NCI-H345 (cell line): ENCODE measurements at regions not wholly inside any gene's neighbourhood (a gene's known extent, or its start where the extent isn't known, plus 50 kb on each side); places are given as distances from the start of the nearest gene placed in this dataset.

Experiments used
- DNase-seq: peaks from one replicate; lab custom pipeline; 2025; lab: John Stamatoyannopoulos, UW

GRCh38 chr5:5588386-5588785 lies 165.9 kb downstream of the ICE1 start:
- no peak for DNase-seq

GRCh38 chr5:5587474-5587873 lies 165.0 kb downstream of the ICE1 start:
- no peak for DNase-seq

- DNase-seq = no peak
These were observed 164.2 kb downstream of the ICE1 start for GRCh38 chr5:5586721-5587120.

- no peak for DNase-seq
These were observed 163.4 kb downstream of the ICE1 start for GRCh38 chr5:5585751-5586341.

GRCh38 chr5:5584751-5585150 lies 162.3 kb downstream of the ICE1 start:
- no peak for DNase-seq

- DNase-seq = no peak
These were observed 161.8 kb downstream of the ICE1 start for GRCh38 chr5:5584236-5584745.

- no peak for DNase-seq
These were observed 161.4 kb downstream of the ICE1 start for GRCh38 chr5:5583832-5584231.

GRCh38 chr5:5583023-5583765 lies 160.7 kb downstream of the ICE1 start:
- no peak for DNase-seq

GRCh38 chr5:5581080-5581479 lies 158.6 kb downstream of the ICE1 start:
- DNase-seq = no peak

GRCh38 chr5:5576744-5577143 lies 154.3 kb downstream of the ICE1 start:
- DNase-seq = no peak

- DNase-seq = no peak
These were observed 153.0 kb downstream of the ICE1 start for GRCh38 chr5:5575461-5575860.

GRCh38 chr5:5573798-5574380 lies 151.4 kb downstream of the ICE1 start:
- no peak for DNase-seq

- no peak for DNase-seq
These were observed 150.7 kb downstream of the ICE1 start for GRCh38 chr5:5572976-5573797.

GRCh38 chr5:5572010-5572865 lies 149.8 kb downstream of the ICE1 start:
- DNase-seq = no peak

- no peak for DNase-seq
These were observed 148.2 kb downstream of the ICE1 start for GRCh38 chr5:5570646-5571045.

- DNase-seq = no peak
These were observed 142.4 kb downstream of the ICE1 start for GRCh38 chr5:5564898-5565297.

GRCh38 chr5:5560016-5560415 lies 137.5 kb downstream of the ICE1 start:
- peak; percentile 24 for DNase-seq

GRCh38 chr5:5558638-5559527 lies 136.4 kb downstream of the ICE1 start:
- no peak for DNase-seq

- no peak for DNase-seq
These were observed 135.6 kb downstream of the ICE1 start for GRCh38 chr5:5558102-5558501.

GRCh38 chr5:5551499-5551898 lies 129.0 kb downstream of the ICE1 start:
- DNase-seq = no peak
